G401.6 (cell line): ENCODE measurements at regions not wholly inside any gene's neighbourhood (a gene's known extent, or its start where the extent isn't known, plus 50 kb on each side); places are given as distances from the start of the nearest gene placed in this dataset.

Source experiments
- FAIRE-seq: peaks from 2 replicates; lab custom pipeline; 2012; peaks lifted over from hg19 to GRCh38; lab: Jason Lieb, UNC

GRCh38 chr17:77858291-77859034 is 100.0 kb upstream of the TNRC6C start:
- FAIRE-seq, result no peak

GRCh38 chr17:77859035-77859810 is 99.3 kb upstream of the TNRC6C start:
- FAIRE-seq, result no peak

- no peak for FAIRE-seq
Measured at GRCh38 chr17:77861133-77861695, 97.3 kb upstream of the TNRC6C start.

DNA sequence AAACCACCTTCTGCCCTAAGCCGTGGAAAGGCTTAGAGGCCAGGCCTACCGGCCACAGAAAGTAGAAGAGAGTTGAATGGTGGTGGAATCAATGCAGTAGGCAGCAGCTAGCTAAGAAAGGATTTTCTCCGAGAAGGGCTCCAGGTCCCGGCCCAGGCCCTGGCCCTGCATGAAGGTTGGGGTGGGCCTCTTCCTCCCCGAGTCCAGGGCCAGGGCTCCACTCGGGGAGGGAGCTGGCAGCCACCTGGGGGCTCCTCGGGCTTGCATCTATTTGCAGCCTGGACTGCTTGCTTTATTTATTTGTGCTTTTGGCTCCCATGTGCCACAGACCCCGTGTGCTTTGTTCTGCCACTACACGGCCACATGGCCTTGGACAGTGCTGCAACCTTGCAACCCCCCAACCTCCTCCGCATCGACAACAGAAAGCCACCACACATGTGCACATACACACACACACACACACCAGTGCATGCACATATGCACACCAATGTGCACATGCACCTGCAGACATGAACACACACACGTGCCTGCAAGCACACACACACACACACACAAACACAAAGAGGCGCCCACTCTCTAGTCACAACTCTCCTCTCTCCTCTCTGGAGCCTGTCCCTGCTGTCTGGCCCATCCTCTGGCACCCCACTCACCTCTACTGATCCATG is 96.4 kb upstream of the TNRC6C start:
- no peak for FAIRE-seq

DNA sequence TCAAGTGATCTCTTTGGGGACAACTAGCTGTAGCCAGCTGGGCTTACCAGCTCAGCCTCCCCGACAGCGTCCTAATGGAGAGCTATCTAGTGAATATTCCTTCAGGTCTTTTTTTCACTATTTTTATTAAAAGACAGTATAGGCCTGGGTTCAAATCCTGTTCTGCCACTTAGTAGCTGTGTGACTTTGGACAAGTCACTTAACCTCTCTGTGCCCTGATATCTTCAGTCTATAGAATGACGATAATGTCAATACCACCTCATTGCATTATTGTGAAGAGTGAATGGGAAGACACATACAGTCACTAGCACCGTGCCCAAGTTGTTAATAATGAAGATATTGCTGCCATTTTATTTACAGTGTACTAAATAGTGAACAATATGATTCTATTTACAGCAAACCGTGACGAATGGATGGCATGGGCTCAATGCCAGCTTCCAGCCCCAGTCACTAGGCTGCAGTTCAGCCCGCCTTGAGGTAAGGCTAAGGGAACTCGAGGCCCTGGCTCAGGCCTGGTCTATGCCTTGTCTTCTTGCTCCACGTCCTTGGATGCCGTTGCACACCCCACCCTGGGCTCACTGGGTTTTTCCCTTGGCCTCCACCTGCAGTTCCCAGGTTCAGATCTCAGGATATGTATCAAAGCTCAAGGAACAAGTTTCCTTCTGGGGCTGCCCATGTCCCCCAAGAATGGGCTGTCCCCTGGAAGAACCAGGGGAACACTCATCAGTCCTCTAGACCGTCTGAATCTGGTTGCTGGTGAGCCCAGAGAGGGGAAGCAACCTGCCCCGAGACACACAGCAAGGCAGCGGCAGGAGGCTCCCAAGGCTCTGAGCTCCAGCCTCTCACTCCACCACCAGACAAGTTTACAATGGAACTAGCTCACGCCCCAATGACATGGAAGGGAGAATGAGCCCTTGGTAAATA is 95.4 kb upstream of the TNRC6C start:
- FAIRE-seq, result no peak

DNA sequence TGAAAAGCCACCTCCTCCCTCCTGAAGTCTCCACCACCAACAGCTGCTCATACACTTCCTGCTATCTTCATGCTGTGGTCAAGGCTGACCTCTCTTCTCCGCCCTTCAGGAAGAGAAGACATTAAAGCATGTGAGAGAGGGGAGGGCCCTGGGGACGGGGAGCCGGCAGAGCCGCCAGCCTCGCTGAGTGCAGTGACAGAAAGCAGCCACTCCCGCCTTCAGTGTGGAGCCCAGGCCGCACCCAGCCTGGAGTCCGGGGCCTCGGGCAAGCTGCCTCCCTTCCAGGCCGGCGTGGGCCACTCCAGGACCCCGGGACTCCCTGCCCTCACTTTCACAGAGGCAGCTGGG is 94.7 kb upstream of the TNRC6C start:
- FAIRE-seq, result no peak

DNA sequence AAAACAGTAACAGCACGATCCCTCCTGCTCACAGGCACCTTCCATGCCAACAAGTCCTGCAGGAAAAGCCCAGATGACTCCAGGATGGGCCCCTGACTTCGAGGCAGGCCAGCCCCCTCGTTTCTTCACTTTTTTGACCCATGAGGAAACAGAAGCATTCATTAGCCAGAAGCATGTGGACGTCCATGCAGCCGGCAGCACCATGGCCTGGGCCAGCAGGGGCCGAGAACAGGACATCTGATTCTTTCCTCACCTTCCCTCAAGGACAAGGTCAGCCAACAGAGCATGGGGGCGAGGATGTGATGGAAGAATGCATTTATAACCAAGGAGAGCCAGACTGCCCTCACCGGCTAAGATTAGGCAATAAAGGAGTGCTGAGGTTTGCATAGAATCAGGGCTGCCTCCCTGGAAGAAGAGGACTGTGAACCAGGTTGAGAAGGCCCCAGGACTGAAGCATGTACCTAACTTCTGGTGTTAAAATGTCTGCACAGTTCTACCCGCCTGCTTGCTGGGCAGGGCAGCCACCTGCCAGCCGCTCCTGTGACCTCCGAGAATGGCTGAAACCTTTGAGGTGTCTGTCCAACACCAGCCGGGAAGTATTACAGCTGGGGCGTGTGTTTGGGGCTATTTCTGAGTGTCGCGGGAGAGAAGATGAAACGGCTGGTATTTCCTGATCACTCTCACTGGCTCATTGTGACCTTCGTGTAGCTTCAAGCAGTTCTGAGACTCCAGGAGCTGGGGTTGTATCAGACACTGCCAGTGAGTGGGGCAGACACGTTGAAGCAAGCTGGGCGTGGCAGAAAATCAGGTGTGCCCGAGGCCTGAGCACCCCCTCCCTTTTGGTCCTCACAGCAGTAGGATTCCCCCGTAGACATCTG is 94.0 kb upstream of the TNRC6C start:
- FAIRE-seq, result no peak

GRCh38 chr17:77865112-77865611 is 93.3 kb upstream of the TNRC6C start:
- FAIRE-seq, result no peak

GRCh38 chr17:77865716-77866115 is 92.8 kb upstream of the TNRC6C start:
- no peak for FAIRE-seq

GRCh38 chr17:77867308-77867781 is 91.2 kb upstream of the TNRC6C start:
- FAIRE-seq, result no peak

DNA sequence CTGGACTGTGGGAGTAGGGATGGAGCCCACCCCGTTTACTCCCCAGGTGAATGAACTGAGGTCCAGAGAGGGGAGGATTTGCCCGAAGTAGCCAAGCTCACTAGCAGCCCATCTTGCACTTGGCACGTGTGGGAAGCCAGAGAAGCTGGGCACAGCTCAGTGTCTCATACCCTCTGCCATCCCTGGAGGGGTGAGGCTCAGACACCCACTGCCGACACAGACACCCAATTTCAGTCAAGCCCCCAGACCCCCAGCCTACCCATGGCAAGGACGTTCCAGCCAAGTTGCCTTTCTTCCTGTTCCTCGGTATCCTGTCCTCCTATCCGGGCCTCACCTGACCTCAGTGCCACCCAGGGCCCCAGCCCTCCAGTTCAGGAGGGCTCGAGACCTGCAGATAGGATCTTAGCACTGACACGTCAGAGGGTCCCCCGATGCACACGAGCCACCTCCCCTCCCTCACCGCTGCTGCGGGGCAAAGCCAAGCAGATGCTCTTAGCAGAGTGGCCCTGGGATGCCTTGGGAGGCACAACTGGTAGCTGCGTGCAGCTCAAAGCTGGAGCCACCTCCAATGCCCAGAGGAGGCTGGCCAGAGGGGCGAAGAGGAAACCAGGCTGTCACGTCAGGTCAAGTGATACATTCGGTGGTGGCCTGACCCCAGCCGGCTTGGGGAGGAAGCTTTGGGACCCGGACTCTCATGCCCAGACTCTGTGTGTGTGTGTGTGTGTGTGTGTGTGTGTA is 90.4 kb upstream of the TNRC6C start:
- no peak for FAIRE-seq

DNA sequence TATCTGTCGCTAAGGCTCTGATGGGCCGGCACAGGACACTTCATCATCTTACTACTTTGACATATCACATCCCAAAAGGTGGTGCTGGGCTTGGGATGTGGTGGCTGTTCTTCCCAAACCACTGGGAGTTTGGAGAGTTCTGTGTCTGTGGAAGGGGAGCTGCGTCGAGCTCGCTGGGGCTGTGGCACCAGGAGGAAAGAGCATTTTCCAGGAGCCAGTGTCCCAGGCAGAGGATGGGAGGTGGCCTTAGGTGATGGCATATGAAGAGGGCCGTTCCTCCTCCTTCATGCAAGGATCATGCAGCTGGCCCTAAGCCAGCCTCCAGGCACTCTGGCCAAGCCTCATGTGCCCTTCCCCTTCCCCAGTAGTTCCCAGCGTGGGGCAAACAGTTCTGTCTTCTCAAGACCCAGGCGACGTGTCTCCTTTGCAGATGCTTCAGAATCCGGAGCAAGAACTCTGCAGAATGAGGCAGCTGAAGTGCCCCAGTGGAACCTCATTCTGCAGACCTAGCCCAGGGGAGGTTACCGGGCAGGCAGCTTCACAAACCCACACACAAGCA is 89.4 kb upstream of the TNRC6C start:
- no peak for FAIRE-seq

GRCh38 chr17:77869665-77870132 is 88.8 kb upstream of the TNRC6C start:
- FAIRE-seq, result no peak

- FAIRE-seq, result no peak
Measured at GRCh38 chr17:77872199-77872598, 86.3 kb upstream of the TNRC6C start.

GRCh38 chr17:77872714-77873499 is 85.6 kb upstream of the TNRC6C start:
- FAIRE-seq, result no peak

GRCh38 chr17:77873500-77874302 is 84.8 kb upstream of the TNRC6C start:
- no peak for FAIRE-seq

DNA sequence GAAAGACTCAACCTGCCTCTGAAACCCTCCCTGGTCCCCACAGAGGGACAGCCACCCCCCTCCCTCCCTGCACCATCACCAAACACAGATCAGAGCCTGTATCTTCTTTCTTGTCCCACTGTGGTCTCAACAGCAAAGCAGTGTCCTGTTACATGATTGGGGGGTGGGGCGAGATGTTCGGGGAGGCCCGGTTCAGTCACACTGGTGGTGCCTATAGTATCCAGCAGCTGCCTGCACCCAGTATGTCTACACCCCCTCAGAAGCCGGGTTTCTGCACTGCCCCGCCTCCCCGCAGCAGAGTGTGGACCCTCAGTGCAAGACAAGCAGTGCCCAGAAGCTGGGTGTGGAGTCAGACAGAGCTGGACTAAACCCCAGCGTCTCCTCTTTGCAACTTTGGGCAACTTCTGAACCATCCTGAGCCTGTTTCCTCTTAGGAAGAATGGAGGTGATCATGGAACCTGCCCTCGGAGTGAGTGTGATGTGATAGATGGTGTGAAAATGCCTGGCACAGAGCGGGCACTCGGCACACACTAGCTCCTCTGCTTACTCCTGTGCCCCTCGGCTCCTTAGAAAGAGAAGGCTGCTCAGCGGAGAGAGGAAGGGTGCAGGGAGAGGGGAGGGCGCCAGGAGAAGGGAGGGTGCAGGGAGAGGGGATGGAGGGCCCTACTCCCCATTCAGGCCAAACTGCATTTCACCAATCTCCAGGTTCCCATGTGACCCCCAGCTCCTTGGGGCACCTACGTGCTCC is 84.0 kb upstream of the TNRC6C start:
- no peak for FAIRE-seq
